Astrocyte of the cerebellum (primary cell): ENCODE measurements at regions not wholly inside any gene's neighbourhood (a gene's known extent, or its start where the extent isn't known, plus 50 kb on each side); places are given as distances from the start of the nearest gene placed in this dataset.
A peak's percentile ranks its signal among the peaks of the same experiment; 100 is the strongest.

ENCODE experiments used
- DNase-seq: peaks from one replicate; pipeline ENCODE4 v3.0.0-alpha.2; 2011; ENCODE audit warnings: low read depth
- H3K4me3 ChIP-seq: 2 replicates; pipeline ENCODE4 v1.5.1; 2011; ENCODE audit warnings: mild to moderate bottlenecking, low read depth, low read length, moderate library complexity
- in situ Hi-C: cut with HindIII; loops from 2 replicates; pipeline ENCODE4 v1.10.0; 2017; ENCODE audit warnings: low sequenced_read_pairs
- TF ChIP-seq, protein P1 (sequence below): IDR thresholded peaks from 2 replicates; pipeline ENCODE4 v1.5.1; 2012; ENCODE audit warnings: low read length, low read depth, moderate library complexity, mild to moderate bottlenecking; ENCODE audit errors: missing control alignments

DNA sequence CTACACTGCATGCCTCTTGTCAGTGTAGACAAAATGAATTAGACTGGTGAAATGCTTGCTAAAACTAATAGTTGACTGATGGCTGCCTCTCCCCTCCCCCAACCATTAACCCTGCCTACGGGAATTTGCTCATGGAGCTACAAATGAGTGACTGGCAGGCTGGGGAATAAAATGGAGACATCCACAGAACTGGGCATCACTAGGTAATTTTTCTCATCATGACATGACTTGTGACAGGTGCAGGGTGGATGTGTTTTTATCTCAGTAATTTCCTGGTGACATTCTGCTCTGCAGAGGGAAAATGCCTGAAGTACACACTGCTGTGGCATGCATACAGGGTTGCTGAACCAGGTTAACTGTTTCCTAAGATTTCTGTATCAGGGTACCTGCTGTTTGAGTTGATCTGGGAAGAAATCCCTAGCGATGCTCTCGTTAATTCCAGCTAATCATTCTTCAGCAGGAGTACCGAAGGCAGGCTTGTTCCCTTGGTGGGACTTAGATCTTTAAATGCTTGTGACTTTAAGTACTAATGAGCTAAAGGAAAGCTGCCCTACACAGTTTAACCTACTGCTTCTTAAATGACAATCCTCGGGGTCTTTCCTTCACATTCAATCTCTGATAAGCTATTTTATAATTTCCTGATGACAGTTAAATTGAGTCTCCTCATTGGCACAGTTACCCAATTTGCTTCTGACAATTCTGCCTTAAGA is 376.3 kb upstream of the LCORL start:
- in situ Hi-C loops = no loop called here
- DNase-seq = no peak
- H3K4me3 ChIP-seq = no peak overlapping the region
- TF ChIP-seq, protein P1, sequence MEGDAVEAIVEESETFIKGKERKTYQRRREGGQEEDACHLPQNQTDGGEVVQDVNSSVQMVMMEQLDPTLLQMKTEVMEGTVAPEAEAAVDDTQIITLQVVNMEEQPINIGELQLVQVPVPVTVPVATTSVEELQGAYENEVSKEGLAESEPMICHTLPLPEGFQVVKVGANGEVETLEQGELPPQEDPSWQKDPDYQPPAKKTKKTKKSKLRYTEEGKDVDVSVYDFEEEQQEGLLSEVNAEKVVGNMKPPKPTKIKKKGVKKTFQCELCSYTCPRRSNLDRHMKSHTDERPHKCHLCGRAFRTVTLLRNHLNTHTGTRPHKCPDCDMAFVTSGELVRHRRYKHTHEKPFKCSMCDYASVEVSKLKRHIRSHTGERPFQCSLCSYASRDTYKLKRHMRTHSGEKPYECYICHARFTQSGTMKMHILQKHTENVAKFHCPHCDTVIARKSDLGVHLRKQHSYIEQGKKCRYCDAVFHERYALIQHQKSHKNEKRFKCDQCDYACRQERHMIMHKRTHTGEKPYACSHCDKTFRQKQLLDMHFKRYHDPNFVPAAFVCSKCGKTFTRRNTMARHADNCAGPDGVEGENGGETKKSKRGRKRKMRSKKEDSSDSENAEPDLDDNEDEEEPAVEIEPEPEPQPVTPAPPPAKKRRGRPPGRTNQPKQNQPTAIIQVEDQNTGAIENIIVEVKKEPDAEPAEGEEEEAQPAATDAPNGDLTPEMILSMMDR = no peak

DNA sequence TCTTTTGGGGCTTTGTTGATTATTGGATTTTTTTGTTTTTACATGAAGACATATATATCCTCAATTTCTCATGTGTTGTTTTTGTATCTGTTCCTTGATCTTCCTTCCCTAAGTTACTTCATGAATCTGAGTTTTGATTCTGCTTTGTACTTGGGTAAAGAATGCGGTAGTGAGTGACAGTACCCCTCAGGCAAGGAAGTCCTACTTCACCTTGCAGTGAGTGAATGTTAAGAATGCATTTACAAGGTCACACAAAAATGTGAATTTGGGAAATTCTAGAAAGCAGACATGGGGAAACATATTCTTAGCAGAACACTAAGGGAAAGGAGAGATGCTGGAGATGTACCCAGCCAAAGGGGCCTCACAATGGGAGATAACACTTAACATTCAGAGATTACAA is 373.1 kb upstream of the LCORL start:
- H3K4me3 ChIP-seq = no peak overlapping the region
- in situ Hi-C loops = no loop called here
- no peak for DNase-seq
- TF ChIP-seq, protein P1 = no peak

DNA sequence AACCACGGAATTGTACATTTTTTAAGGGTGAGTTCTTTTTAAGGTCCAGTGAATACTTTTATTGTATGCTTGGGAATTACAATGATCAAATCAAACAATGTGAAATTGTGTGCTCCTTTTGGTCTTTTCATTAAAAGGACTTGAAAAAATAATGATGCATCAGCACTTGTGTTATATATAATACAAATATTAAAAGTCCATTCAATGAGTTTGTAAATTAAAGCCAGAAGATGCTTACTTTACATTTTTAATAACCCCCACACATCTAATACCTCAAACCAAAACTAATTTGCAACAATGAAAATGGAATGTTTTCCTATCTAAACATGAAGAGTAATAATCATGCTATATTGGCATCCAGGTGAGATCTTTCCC is 369.8 kb upstream of the LCORL start:
- no peak for DNase-seq
- no peak overlapping the region for H3K4me3 ChIP-seq
- TF ChIP-seq, protein P1 = no peak
- in situ Hi-C loops = no loop called here

DNA sequence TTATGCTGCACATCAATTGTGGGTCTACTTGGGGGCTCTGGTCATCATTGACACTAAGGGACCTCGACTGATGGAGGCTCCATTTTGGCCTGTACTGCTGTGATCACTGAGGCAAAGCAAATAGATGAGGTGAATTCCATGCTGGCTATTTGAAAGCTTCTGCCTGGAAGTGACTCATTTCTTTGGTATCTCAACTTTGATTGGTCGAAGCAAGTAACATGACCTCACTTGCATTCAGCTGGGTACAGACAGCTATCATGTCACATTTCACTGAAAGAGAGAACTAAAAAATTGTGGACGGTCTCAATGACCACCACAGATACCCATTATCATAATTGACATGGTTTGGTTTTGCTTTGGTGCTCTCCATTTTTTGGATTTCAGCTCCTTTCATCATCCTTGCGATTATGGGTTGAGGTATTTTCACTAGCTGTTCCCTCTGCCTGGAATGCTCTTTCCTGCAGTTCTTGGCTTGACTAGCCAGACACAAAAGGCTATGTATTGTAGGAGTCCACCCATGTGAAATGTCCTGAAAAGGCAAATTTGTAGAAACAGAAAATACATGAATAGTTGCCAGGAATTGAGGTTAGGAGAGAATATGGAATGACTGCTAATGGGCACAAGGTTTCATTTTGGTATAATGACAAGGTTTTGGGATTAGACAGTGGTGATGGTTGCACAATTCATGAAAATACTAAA is 369.2 kb upstream of the LCORL start:
- TF ChIP-seq, protein P1 = no peak
- in situ Hi-C loops = no loop called here
- H3K4me3 ChIP-seq = no peak overlapping the region
- DNase-seq = peak; percentile 60

DNA sequence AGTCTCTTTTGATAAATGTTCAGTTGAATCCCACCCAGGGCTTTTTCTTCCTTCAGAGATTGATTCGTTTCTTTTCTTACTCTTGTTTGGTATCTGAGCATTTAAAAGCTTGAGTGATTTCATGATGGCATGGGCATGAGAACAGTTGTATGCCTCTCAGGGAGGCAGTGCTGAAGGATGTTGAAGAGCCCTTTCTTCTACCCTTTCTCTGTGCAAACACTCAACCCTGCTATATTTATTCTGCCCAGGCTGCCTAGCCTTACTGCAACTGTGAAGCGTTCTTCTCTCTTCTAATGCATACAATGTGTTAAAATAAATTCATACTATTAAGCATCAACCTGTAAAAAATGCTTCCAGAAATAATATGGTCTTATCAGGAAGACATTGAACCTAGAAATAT is 367.6 kb upstream of the LCORL start:
- no peak overlapping the region for H3K4me3 ChIP-seq
- in situ Hi-C loops = no loop called here
- DNase-seq = no peak
- TF ChIP-seq, protein P1 = no peak

DNA sequence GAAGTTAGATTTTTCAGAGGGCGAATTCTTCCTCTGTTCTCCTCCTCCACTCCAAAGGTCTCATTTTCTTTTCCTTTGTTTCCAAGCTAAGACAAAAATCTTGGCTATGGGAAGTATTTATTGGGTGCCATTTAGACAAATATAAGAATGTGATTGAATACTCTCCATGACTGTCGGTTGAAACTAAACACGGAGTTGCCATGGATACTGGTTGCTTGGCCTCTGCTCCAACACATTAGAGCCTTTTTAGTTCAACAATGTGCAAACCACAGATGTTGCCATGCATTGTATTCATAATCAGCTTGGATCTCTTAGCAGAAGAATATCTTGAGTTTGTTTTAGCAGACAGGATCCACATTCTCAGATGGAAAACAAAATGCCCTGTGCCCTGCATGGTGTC is 366.5 kb upstream of the LCORL start:
- TF ChIP-seq, protein P1 = no peak

More for the DNA sequence above, 366.5 kb upstream of the LCORL start:
- H3K4me3 ChIP-seq = no peak overlapping the region
- in situ Hi-C loops = no loop called here
- DNase-seq = peak; percentile 22
